ENCODE measurements at regions not wholly inside any gene's neighbourhood (a gene's known extent, or its start where the extent isn't known, plus 50 kb on each side); places are given as distances from the start of the nearest gene placed in this dataset.

DNA sequence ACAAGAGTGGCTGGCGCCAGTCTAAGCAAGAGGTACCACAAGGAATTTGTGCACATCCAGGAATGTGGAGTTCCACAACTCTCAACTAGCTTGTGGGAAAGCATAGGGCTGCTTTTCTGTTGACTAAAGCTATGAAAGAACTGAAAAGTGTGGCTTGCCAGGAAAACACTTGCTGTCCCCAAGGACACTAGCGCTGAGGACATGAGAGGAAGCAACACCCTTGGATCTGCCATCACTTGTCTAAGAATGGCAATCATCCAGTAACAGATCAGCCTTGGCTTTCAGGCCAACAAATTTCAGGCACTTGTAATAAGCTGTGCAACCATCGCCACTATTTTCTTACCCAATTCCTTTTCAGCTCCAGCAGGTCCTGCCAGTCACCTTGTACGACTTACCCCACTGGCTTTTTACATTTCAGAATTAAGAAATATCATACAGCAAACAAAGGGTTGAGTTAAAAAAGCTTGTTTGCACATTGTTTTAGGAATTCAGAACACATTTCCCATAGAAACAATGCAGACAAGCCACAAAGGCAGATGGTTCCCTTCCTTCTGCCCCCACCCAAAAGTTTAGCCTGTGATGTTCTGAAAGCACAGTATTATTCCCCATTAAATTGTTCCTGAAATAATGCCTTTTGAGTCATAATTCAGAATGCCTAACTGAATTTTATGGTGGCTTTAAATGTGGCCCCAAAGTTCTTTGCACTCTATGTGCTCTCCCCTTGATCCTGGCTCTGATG, 57.9 kb upstream of the SSTR4 start:
- TF ChIP-seq, protein P1, sequence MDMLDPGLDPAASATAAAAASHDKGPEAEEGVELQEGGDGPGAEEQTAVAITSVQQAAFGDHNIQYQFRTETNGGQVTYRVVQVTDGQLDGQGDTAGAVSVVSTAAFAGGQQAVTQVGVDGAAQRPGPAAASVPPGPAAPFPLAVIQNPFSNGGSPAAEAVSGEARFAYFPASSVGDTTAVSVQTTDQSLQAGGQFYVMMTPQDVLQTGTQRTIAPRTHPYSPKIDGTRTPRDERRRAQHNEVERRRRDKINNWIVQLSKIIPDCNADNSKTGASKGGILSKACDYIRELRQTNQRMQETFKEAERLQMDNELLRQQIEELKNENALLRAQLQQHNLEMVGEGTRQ (IDR thresholded peaks at IDR 0.05; ENCODE audit: borderline replicate concordance, low read depth, low read length), result no peak
- no peak for TF ChIP-seq RAD21 (IDR thresholded peaks at IDR 0.05; ENCODE audit: low read length)
- TF ChIP-seq POLR2AphosphoS5 (IDR thresholded peaks at IDR 0.05; ENCODE audit: low read depth, low read length), result no peak

All from SK-N-SH (cell line).